CD14-positive monocyte (primary cell): ENCODE measurements at regions not wholly inside any gene's neighbourhood (a gene's known extent, or its start where the extent isn't known, plus 50 kb on each side); places are given as distances from the start of the nearest gene placed in this dataset.

Experiments used
- DNase-seq, 3 donors: peaks; one replicate each; pipeline ENCODE4 v3.0.0-alpha.2; 2011 to 2022
- H2AFZ ChIP-seq: 2 replicates; pipeline ENCODE4 v1.6.0; 2012; ENCODE audit warnings: mild to moderate bottlenecking, low read depth, low read length, inconsistent platforms; ENCODE audit not compliant: insufficient read depth, poor library complexity, severe bottlenecking
- H3K27ac ChIP-seq, 2 donors: 1 replicate in 1 of 2; 2 replicates in 1 of 2; pipeline ENCODE4 v1.5.1; 2012 to 2013; ENCODE audit warnings: low read length in 2 of 2, control low read depth in 1 of 2, inconsistent platforms in 1 of 2, low read depth in 1 of 2, mild to moderate bottlenecking in 1 of 2
- H3K27me3 ChIP-seq, 2 donors: one replicate each; pipeline versions ENCODE4 v1.6.0 to v1.6.1; 2011 to 2013; ENCODE audit warnings: low read length in 2 of 2; ENCODE audit not compliant: control insufficient read depth in 2 of 2, insufficient read depth in 2 of 2
- H3K36me3 ChIP-seq, 2 donors: replicated peaks in 1 of 2; 1 replicate in 1 of 2; 2 replicates in 1 of 2; pipeline versions ENCODE4 v1.5.1 to v1.6.1; 2012 to 2013; ENCODE audit warnings: low read length in 2 of 2, control low read depth in 1 of 2, inconsistent platforms in 1 of 2, mild to moderate bottlenecking in 1 of 2; ENCODE audit not compliant: insufficient read depth in 2 of 2, control insufficient read depth in 1 of 2
- H3K4me1 ChIP-seq, 2 donors: 1 replicate in 1 of 2; 2 replicates in 1 of 2; pipeline versions ENCODE4 v1.5.1 to v1.6.1; 2012 to 2013; ENCODE audit warnings: low read length in 2 of 2, control low read depth in 1 of 2, inconsistent platforms in 1 of 2, mild to moderate bottlenecking in 1 of 2, moderate library complexity in 1 of 2; ENCODE audit not compliant: insufficient read depth in 2 of 2, control insufficient read depth in 1 of 2
- H3K4me2 ChIP-seq: replicated peaks from 2 replicates; pipeline ENCODE3; 2012; ENCODE audit warnings: low read length, moderate library complexity, mild to moderate bottlenecking; ENCODE audit not compliant: poor library complexity, severe bottlenecking; ENCODE audit errors: extremely low read depth
- H3K4me3 ChIP-seq, 3 experiments: fragments of 200-600 bp in 1 of 3; sonication (generic) in 1 of 3; replicated peaks in 1 of 3; 1 replicate in 2 of 3; 2 replicates in 1 of 3; pipeline ENCODE4 v1.5.1; 2011 to 2013; ENCODE audit warnings: low read length in 3 of 3, mild to moderate bottlenecking in 3 of 3, control low read depth in 2 of 3, low read depth in 2 of 3, inconsistent platforms in 1 of 3, moderate library complexity in 1 of 3
- H3K79me2 ChIP-seq: 2 replicates; pipeline ENCODE4 v1.6.0; 2012; ENCODE audit warnings: mild to moderate bottlenecking, control low read depth, inconsistent platforms, low read length, moderate library complexity; ENCODE audit not compliant: insufficient read depth
- H3K9ac ChIP-seq: 2 replicates; pipeline ENCODE4 v1.6.0; 2017; ENCODE audit warnings: low read length, mild to moderate bottlenecking; ENCODE audit not compliant: insufficient read depth, poor library complexity, severe bottlenecking
- H3K9me3 ChIP-seq, 2 donors: replicated peaks in 1 of 2; 1 replicate in 1 of 2; 2 replicates in 1 of 2; pipeline versions ENCODE4 v1.5.1 to v1.6.1; 2012 to 2013; ENCODE audit warnings: low read length in 2 of 2, control low read depth in 1 of 2; ENCODE audit not compliant: control insufficient read depth in 1 of 2, insufficient read depth in 1 of 2
- H4K20me1 ChIP-seq: 2 replicates; pipeline ENCODE4 v1.6.0; 2012; ENCODE audit warnings: mild to moderate bottlenecking, low read length, control low read depth, moderate library complexity; ENCODE audit not compliant: insufficient read depth
- H3K27ac Mint-ChIP-seq, 7 donors: one replicate each; pipeline ENCODE4 v1.8.0; 2020; ENCODE audit warnings: mild to moderate bottlenecking in 7 of 7, mixed read lengths in 7 of 7, moderate library complexity in 6 of 7, inconsistent platforms in 2 of 7
- H3K27me3 Mint-ChIP-seq, 3 donors: one replicate each; pipeline ENCODE4 v1.8.0; 2021 to 2022; ENCODE audit warnings: low read depth in 3 of 3, mild to moderate bottlenecking in 3 of 3, mixed read lengths in 3 of 3, moderate library complexity in 3 of 3, inconsistent platforms in 1 of 3
- H3K36me3 Mint-ChIP-seq, 2 donors: one replicate each; pipeline ENCODE4 v1.8.0; 2020; ENCODE audit warnings: mixed read lengths in 2 of 2, inconsistent platforms in 1 of 2, mild to moderate bottlenecking in 1 of 2
- H3K4me1 Mint-ChIP-seq: one replicate; pipeline ENCODE4 v1.8.0; 2020; ENCODE audit warnings: mild to moderate bottlenecking, mixed read lengths
- H3K4me3 Mint-ChIP-seq, 2 donors: one replicate each; pipeline ENCODE4 v1.8.0; 2020; ENCODE audit warnings: mild to moderate bottlenecking in 2 of 2, mixed read lengths in 2 of 2, moderate library complexity in 1 of 2
- H3K9me3 Mint-ChIP-seq, 7 donors: one replicate each; pipeline ENCODE4 v1.8.0; 2020 to 2022; ENCODE audit warnings: mixed read lengths in 7 of 7, mild to moderate bottlenecking in 6 of 7, moderate library complexity in 6 of 7, inconsistent platforms in 2 of 7
- CTCF ChIP-seq: fragments of 200-600 bp; IDR thresholded peaks from one replicate; pipeline ENCODE4 v1.8.0; 2022; ENCODE audit warnings: antibody characterized with exemption, mild to moderate bottlenecking
- WGBS: methylation state at CpG from one replicate; pipeline ENCODE4 v1.1.5; 2013; ENCODE audit warnings: missing lambda C conversion rate; ENCODE audit not compliant: insufficient coverage; 5-methylcytosine and 5-hydroxymethylcytosine counted together
- intact Hi-C, 2 donors: fragments of 100-400 bp; cut with micrococcal nuclease; formaldehyde crosslinking; loops; one replicate each; pipeline versions ENCODE4 v1.15.0 to v1.15.1; 2023

DNA sequence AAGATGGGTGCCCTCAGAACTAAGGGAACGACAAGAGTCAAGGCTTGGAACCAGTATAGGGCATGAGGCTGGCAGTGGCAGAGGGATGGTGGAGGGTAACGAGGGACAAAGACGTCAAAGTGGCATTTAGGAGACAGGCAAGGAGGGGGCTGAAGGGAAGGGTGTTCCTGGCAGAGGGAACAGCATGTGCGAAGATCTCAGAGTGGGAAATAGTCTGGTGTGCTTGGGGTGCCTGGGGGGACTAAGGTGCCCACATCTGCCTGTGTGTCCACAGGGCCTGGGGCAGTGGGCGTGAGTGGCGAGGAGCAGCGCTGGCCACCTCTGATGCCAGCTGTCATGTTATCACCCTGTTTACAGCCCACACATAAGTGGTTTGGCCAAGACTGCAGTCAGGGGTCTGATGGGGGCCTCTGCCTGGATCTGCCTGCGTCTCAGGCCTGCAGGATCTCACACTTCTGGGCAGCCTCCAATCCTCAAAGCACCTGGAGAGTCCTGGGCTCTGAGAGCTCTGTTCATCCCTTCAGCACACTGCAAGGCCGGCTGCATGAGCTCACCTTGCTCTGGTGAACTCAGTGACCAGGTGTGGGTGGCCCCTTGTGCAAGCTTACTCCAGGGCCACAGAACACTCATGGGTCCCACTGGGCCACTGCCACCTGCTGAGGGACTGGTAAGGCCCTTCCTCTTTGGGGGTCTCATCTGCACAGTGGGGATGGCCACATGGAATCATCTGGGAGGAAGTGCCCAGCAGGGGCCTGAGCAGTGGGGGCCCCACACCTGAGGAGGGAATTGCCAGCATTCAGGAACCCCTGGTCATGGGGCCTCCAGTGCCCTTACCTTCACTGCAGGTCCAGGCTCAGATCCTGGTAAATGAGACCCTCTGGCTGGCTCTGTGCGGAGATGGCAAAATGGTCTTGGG is 89.7 kb upstream of the SHISAL1 start:
- H3K9ac ChIP-seq: no peak overlapping the region

GRCh38 chr22:44401783-44402110 is 89.0 kb upstream of the SHISAL1 start:
- Histone ChIP-seq H3K4me1 (no peaks in the 10 kb centered on the region), H3K4me2 (no peak overlapping the region), H3K9me3 (no peaks in the 10 kb centered on the region), H3K79me2 (no peaks in the 10 kb centered on the region), H3K36me3 (no peaks in the 10 kb centered on the region), H3K27ac (no peak overlapping the region), H2AFZ (no peak overlapping the region), H4K20me1 (no peaks in the 10 kb centered on the region), H3K4me3 (no peak overlapping the region), H3K27me3 (no peaks in the 10 kb centered on the region), H3K9ac (no peak overlapping the region)
- no peaks in the 10 kb centered on the region for H3K9me3 Mint-ChIP-seq
- TF ChIP-seq CTCF: no peak
- WGBS: 69% methylated on average over 6 of the region's 9 CpGs
- no peaks in the 10 kb centered on the region for H3K4me1 Mint-ChIP-seq
- intact Hi-C loops: no loop called here
- H3K27me3 Mint-ChIP-seq: peaks cover 0 to 4% (median 2%) of the 10 kb centered on the region in 3 donors
- no peak overlapping the region for H3K4me3 Mint-ChIP-seq
- DNase-seq: no peak
- H3K27ac Mint-ChIP-seq: no peak overlapping the region
- H3K36me3 Mint-ChIP-seq: no peaks in the 10 kb centered on the region

More for the DNA sequence above, 89.7 kb upstream of the SHISAL1 start:
- DNase-seq: no peak
- H3K36me3 ChIP-seq: no peaks in the 10 kb centered on the region
- peaks cover 1 to 4% (median 2%) of the 10 kb centered on the region in 3 donors for H3K27me3 Mint-ChIP-seq
- no peak overlapping the region for H3K27ac Mint-ChIP-seq
- H4K20me1 ChIP-seq: no peaks in the 10 kb centered on the region
- no peaks in the 10 kb centered on the region for H3K4me1 ChIP-seq
- intact Hi-C loops: no loop called here
- WGBS: 100% methylated on average over 10 of the region's 10 CpGs
- H3K4me3 ChIP-seq: no peak overlapping the region
- no peaks in the 10 kb centered on the region for H3K36me3 Mint-ChIP-seq
- H3K79me2 ChIP-seq: no peaks in the 10 kb centered on the region
- no peaks in the 10 kb centered on the region for H3K9me3 Mint-ChIP-seq
- no peaks in the 10 kb centered on the region for H3K4me1 Mint-ChIP-seq
- no peak for TF ChIP-seq CTCF
- H3K27ac ChIP-seq: no peak overlapping the region
- no peak overlapping the region for H3K4me3 Mint-ChIP-seq
- no peaks in the 10 kb centered on the region for H3K9me3 ChIP-seq
- H3K27me3 ChIP-seq: no peaks in the 10 kb centered on the region
- no peak overlapping the region for H2AFZ ChIP-seq
- H3K4me2 ChIP-seq: no peak overlapping the region
